H1 (cell line): ENCODE measurements at regions not wholly inside any gene's neighbourhood (a gene's known extent, or its start where the extent isn't known, plus 50 kb on each side); places are given as distances from the start of the nearest gene placed in this dataset.

ENCODE experiments used
- CTCF ChIA-PET: fragments of 300-600 bp; sonication (Branson Sonifier 250); formaldehyde crosslinking; loops from one replicate; lab custom pipeline; 2021; ENCODE audit not compliant: partially characterized antibody; lab: Charles Lee
- POLR2A ChIA-PET: fragments of 300-600 bp; sonication (Branson Sonifier 250); formaldehyde crosslinking; loops from one replicate; lab custom pipeline; 2021; ENCODE audit warnings: inconsistent platforms; ENCODE audit not compliant: partially characterized antibody; lab: Charles Lee
- DNase-seq, 2 experiments: peaks; one replicate each; pipeline versions ENCODE4 v3.0.0 to v3.0.0-alpha.2; 2010 to 2022; ENCODE audit warnings: low spot score in 2 of 2, low read depth in 1 of 2, mixed read lengths in 1 of 2
- FAIRE-seq: peaks from 2 replicates; lab custom pipeline; 2011; peaks lifted over from hg19 to GRCh38; lab: Jason Lieb, UNC
- H2AFZ ChIP-seq: 2 replicates; pipeline ENCODE4 v1.8.1; 2012; ENCODE audit warnings: low read length, inconsistent platforms
- H2AK5ac ChIP-seq: 2 replicates; pipeline ENCODE4 v1.6.1; 2013; ENCODE audit warnings: low read depth, low read length
- H2BK120ac ChIP-seq: replicated peaks from 2 replicates; pipeline ENCODE3; 2013; ENCODE audit warnings: low read depth, low read length, inconsistent platforms
- H2BK12ac ChIP-seq: 2 replicates; pipeline ENCODE4 v1.6.1; 2013; ENCODE audit warnings: low read depth, low read length
- H2BK15ac ChIP-seq: 2 replicates; pipeline ENCODE4 v1.6.1; 2013; ENCODE audit warnings: low read length
- H2BK20ac ChIP-seq: 2 replicates; pipeline ENCODE4 v1.6.1; 2013; ENCODE audit warnings: low read length
- H2BK5ac ChIP-seq: 2 replicates; pipeline ENCODE4 v1.6.1; 2013; ENCODE audit warnings: low read depth, low read length
- H3K14ac ChIP-seq: 2 replicates; pipeline ENCODE4 v1.6.1; 2013; ENCODE audit warnings: inconsistent platforms; ENCODE audit not compliant: insufficient read length
- H3K18ac ChIP-seq: 2 replicates; pipeline ENCODE4 v1.6.1; 2013; ENCODE audit warnings: low read length; ENCODE audit errors: extremely low read depth
- H3K23ac ChIP-seq: 2 replicates; pipeline ENCODE4 v1.6.1; 2013; ENCODE audit warnings: inconsistent platforms; ENCODE audit not compliant: insufficient read length
- H3K23me2 ChIP-seq: 2 replicates; pipeline ENCODE4 v1.6.1; 2013; ENCODE audit warnings: low read depth, low read length
- H3K27ac ChIP-seq: 2 replicates; pipeline ENCODE4 v1.6.1; 2011; ENCODE audit warnings: low read depth, low read length, inconsistent platforms
- H3K27me3 ChIP-seq, 4 experiments: replicated peaks in 1 of 4; 1 replicate in 1 of 4; 2 replicates in 3 of 4; pipeline versions ENCODE4 v1.6.1 to v1.8.1; 2011 to 2013; ENCODE audit warnings: low read length in 3 of 4, mild to moderate bottlenecking in 3 of 4, inconsistent platforms in 2 of 4, mixed read lengths in 2 of 4, moderate library complexity in 1 of 4; ENCODE audit not compliant: control insufficient read depth in 3 of 4, insufficient read depth in 3 of 4; ENCODE audit errors: extremely low read depth in 1 of 4
- H3K36me3 ChIP-seq, 4 experiments: 2 replicates each; pipeline versions ENCODE4 v1.6.1 to v1.8.1; 2011 to 2013; ENCODE audit warnings: mild to moderate bottlenecking in 4 of 4, low read length in 3 of 4, moderate library complexity in 2 of 4, control low read depth in 1 of 4, inconsistent platforms in 1 of 4; ENCODE audit not compliant: insufficient read depth in 4 of 4, control insufficient read depth in 2 of 4
- H3K4ac ChIP-seq: replicated peaks from 2 replicates; pipeline ENCODE3; 2013; ENCODE audit warnings: low read length, low read depth, mixed read lengths, inconsistent platforms; ENCODE audit not compliant: insufficient read length
- H3K4me1 ChIP-seq, 4 experiments: replicated peaks in 1 of 4; 1 replicate in 1 of 4; 2 replicates in 3 of 4; pipeline versions ENCODE4 v1.6.1 to v1.8.1; 2011 to 2013; ENCODE audit warnings: low read length in 3 of 4, inconsistent platforms in 2 of 4, mixed read lengths in 1 of 4; ENCODE audit not compliant: insufficient read depth in 4 of 4, control insufficient read depth in 3 of 4
- H3K4me2 ChIP-seq, 2 experiments: 2 replicates each; pipeline versions ENCODE4 v1.6.1 to v1.8.1; 2011 to 2013; ENCODE audit warnings: low read depth in 2 of 2, low read length in 2 of 2, control low read depth in 1 of 2, inconsistent platforms in 1 of 2, mild to moderate bottlenecking in 1 of 2; ENCODE audit not compliant: insufficient read depth in 1 of 2
- H3K4me3 ChIP-seq, 4 experiments: fragments of 200-600, 300-600 bp in 1 of 4; sonication (generic), shearing (Covaris generic), sonication (Bioruptor Twin) in 1 of 4; 2 replicates each; pipeline versions ENCODE4 v1.5.1 to v1.8.1; 2011 to 2016; ENCODE audit warnings: low read length in 4 of 4, low read depth in 3 of 4, control low read depth in 2 of 4, inconsistent platforms in 2 of 4, mild to moderate bottlenecking in 2 of 4, mixed read lengths in 1 of 4, moderate library complexity in 1 of 4; ENCODE audit not compliant: insufficient read depth in 2 of 4; ENCODE audit errors: extremely low read depth in 1 of 4
- H3K56ac ChIP-seq: replicated peaks from 2 replicates; pipeline ENCODE3; 2013; ENCODE audit warnings: low read depth, mild to moderate bottlenecking, mixed read lengths, low read length, inconsistent platforms; ENCODE audit not compliant: insufficient read length
- H3K79me1 ChIP-seq: 2 replicates; pipeline ENCODE4 v1.6.1; 2013; ENCODE audit warnings: low read depth, low read length, control low read depth
- H3K79me2 ChIP-seq, 2 experiments: 2 replicates each; pipeline versions ENCODE4 v1.6.1 to v1.8.1; 2012 to 2013; ENCODE audit warnings: low read length in 2 of 2, mild to moderate bottlenecking in 2 of 2, inconsistent platforms in 1 of 2; ENCODE audit not compliant: insufficient read depth in 2 of 2, control insufficient read depth in 1 of 2
- H3K9ac ChIP-seq, 4 experiments: replicated peaks in 1 of 4; 1 replicate in 1 of 4; 2 replicates in 3 of 4; pipeline versions ENCODE4 v1.6.1 to v1.8.1; 2011 to 2013; ENCODE audit warnings: low read depth in 3 of 4, low read length in 3 of 4, control low read depth in 2 of 4, mild to moderate bottlenecking in 2 of 4, moderate library complexity in 2 of 4, inconsistent platforms in 1 of 4; ENCODE audit errors: extremely low read depth in 1 of 4
- H3K9me3 ChIP-seq, 2 experiments: 2 replicates each; pipeline versions ENCODE4 v1.6.1 to v1.8.1; 2012 to 2013; ENCODE audit warnings: mild to moderate bottlenecking in 2 of 2, moderate library complexity in 2 of 2, control low read depth in 1 of 2, inconsistent platforms in 1 of 2, low read depth in 1 of 2, low read length in 1 of 2, mixed read lengths in 1 of 2; ENCODE audit not compliant: insufficient read depth in 2 of 2
- H4K20me1 ChIP-seq, 2 experiments: replicated peaks in 1 of 2; 2 replicates each; pipeline versions ENCODE3 to v1.8.1; 2011 to 2013; ENCODE audit warnings: inconsistent platforms in 2 of 2, low read length in 2 of 2, mild to moderate bottlenecking in 1 of 2; ENCODE audit not compliant: insufficient read depth in 2 of 2, control insufficient read depth in 1 of 2
- H4K5ac ChIP-seq: 2 replicates; pipeline ENCODE4 v1.6.1; 2013; ENCODE audit warnings: low read length, low read depth, mixed read lengths, inconsistent platforms; ENCODE audit not compliant: insufficient read length
- H4K8ac ChIP-seq: 2 replicates; pipeline ENCODE4 v1.8.0; 2013; ENCODE audit warnings: mild to moderate bottlenecking, moderate library complexity, low read length, inconsistent platforms; ENCODE audit not compliant: insufficient read depth; ENCODE audit errors: extremely low read depth
- H4K91ac ChIP-seq: replicated peaks from 2 replicates; pipeline ENCODE3; 2013; ENCODE audit warnings: low read length, mixed read lengths, inconsistent platforms; ENCODE audit not compliant: insufficient read length
- ASH2L ChIP-seq: fragments of 200-600, 300-600 bp; sonication (generic); IDR thresholded peaks from one replicate; pipeline ENCODE4 v1.7.1; 2017; ENCODE audit warnings: low read length
- EP300 ChIP-seq, 2 experiments: IDR thresholded peaks; 1 replicate in 1 of 2; 2 replicates in 1 of 2; pipeline ENCODE4 v1.6.1; 2011 to 2012; ENCODE audit warnings: low read depth in 2 of 2, low read length in 2 of 2, mild to moderate bottlenecking in 2 of 2, borderline replicate concordance in 1 of 2, inconsistent platforms in 1 of 2, moderate library complexity in 1 of 2
- FOSL1 ChIP-seq: IDR thresholded peaks from 2 replicates; pipeline ENCODE4 v1.6.1; 2011; ENCODE audit warnings: mild to moderate bottlenecking, low read depth, low read length, moderate library complexity; ENCODE audit not compliant: insufficient read depth
- GTF2F1 ChIP-seq: IDR thresholded peaks from 2 replicates; pipeline ENCODE4 v1.6.1; 2012; ENCODE audit warnings: low read depth, low read length, improper control_type of control experiment, borderline replicate concordance
- KDM4A ChIP-seq: IDR thresholded peaks from one replicate; pipeline ENCODE4 v1.7.1; 2012; ENCODE audit warnings: low read depth, mild to moderate bottlenecking, moderate library complexity, low read length, inconsistent platforms; ENCODE audit not compliant: severe bottlenecking
- MAFK ChIP-seq: IDR thresholded peaks from 2 replicates; pipeline ENCODE4 v1.6.1; 2012; ENCODE audit warnings: low read depth, mild to moderate bottlenecking, improper control_type of control experiment, low read length
- RBBP5 ChIP-seq: IDR thresholded peaks from 2 replicates; pipeline ENCODE4 v1.7.1; 2012; ENCODE audit warnings: low read depth, mild to moderate bottlenecking, inconsistent platforms, low read length, moderate library complexity, borderline replicate concordance
- WGBS, 2 experiments: shearing (Covaris generic) in 1 of 2; methylation state at CpG; one replicate each; pipeline versions ENCODE4 v1.1.6 to v1.1.7; 2013 to 2015; ENCODE audit warnings: low lambda C conversion rate in 2 of 2, mixed read lengths in 2 of 2, inconsistent platforms in 1 of 2, low coverage in 1 of 2, missing lambda C conversion rate in 1 of 2; ENCODE audit not compliant: insufficient replicate concordance in 2 of 2, insufficient coverage in 1 of 2, insufficient read length in 1 of 2; ENCODE audit errors: extremely low coverage in 1 of 2, missing lambda C conversion rate in 1 of 2; 5-methylcytosine and 5-hydroxymethylcytosine counted together

GRCh38 chr20:62531046-62531838, 55.4 kb upstream of the GATA5 start:
- TF ChIP-seq EP300 (IDR thresholded peaks at IDR 0.05; ENCODE audit: borderline replicate concordance in 1 of 2, low read depth in 2 of 2, low read length in 2 of 2) (no peak), MAFK (no peak), GTF2F1 (no peak), KDM4A (no peak), ASH2L (no peak), RBBP5 (no peak), FOSL1 (no peak)
- TF ChIP-seq, all 59 proteins: peak for 0
- ChIA-PET CTCF (interaction anchor here (0.9 to 1.5 kb wide), 6 partner anchors 9 to 85 kb away, joined by 3 to 5 read pairs (median 3); no protein-coding TSS in a partner anchor), POLR2A (interaction anchor here (1.2 kb wide), 1 partner anchor 80 kb away, joined by 3 read pairs; no protein-coding TSS in a partner anchor)
- Histone ChIP-seq H4K8ac (peak overlapping the region; percentile 5; the same call in 1 of the 2 replicates), H3K79me1 (no peaks in the 10 kb centered on the region), H2BK5ac (no peak overlapping the region), H3K9me3 (no peaks in the 10 kb centered on the region), H3K4ac (no peak overlapping the region), H2BK15ac (no peak overlapping the region), H3K4me1 (no peaks in the 10 kb centered on the region; a peak in 1 of 7 replicates), H3K27me3 (no peaks in the 10 kb centered on the region; a peak in 1 of 7 replicates), H3K18ac (no peak overlapping the region), H3K4me3 (no peak overlapping the region), H4K5ac (no peak overlapping the region), H3K56ac (no peak overlapping the region), H3K27ac (no peak overlapping the region), H3K23me2 (no peaks in the 10 kb centered on the region), H3K14ac (no peak overlapping the region), H4K20me1 (no peaks in the 10 kb centered on the region), H3K4me2 (no peak overlapping the region), H3K79me2 (no peaks in the 10 kb centered on the region), H3K9ac (no peak overlapping the region), H2BK12ac (peak overlapping the region; percentile 68; the same call in 1 of the 2 replicates), H2AK5ac (no peak overlapping the region), H2BK20ac (no peak overlapping the region), H4K91ac (no peak overlapping the region), H3K36me3 (no peaks in the 10 kb centered on the region), H3K23ac (no peak overlapping the region), H2AFZ (no peak overlapping the region), H2BK120ac (no peak overlapping the region)
- 92% methylated on average over 15 of the region's 23 CpGs; no CpG with 5 or more reads in 1 of the 2 experiments for WGBS, 2 experiments
- FAIRE-seq (no peak), DNase-seq (no peak)
